GM12874 (cell line): ENCODE measurements at regions not wholly inside any gene's neighbourhood (a gene's known extent, or its start where the extent isn't known, plus 50 kb on each side); places are given as distances from the start of the nearest gene placed in this dataset.

ENCODE experiments used
- CTCF ChIP-seq: IDR thresholded peaks from 2 replicates; pipeline ENCODE4 v1.5.1; 2011; ENCODE audit warnings: low read depth, mild to moderate bottlenecking, control low read depth, low read length, moderate library complexity; ENCODE audit not compliant: insufficient read depth

DNA sequence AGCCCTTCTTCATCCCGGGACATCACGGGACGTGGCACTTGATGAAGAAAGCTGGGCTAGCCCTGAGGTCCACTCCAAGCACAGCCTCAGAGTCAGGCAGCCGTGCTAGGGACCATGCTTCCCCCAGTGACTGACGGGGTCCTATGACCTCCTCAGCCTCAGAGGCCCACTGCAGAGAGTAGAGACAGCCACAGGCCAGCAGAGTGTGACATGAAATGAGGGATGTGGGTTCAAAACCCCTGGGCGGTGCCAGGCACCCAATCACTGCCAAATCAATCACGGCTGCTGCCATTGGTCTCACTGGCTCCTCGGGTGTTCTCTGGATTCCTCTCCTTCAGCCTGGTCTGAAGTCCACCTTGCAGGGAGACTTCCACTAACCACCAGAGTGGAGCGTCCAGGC is 197.7 kb upstream of the CDH4 start:
- TF ChIP-seq CTCF, result no peak

GRCh38 chr20:61055180-61056010 is 196.7 kb upstream of the CDH4 start:
- TF ChIP-seq CTCF, result no peak

GRCh38 chr20:61056116-61056515 is 195.9 kb upstream of the CDH4 start:
- no peak for TF ChIP-seq CTCF

DNA sequence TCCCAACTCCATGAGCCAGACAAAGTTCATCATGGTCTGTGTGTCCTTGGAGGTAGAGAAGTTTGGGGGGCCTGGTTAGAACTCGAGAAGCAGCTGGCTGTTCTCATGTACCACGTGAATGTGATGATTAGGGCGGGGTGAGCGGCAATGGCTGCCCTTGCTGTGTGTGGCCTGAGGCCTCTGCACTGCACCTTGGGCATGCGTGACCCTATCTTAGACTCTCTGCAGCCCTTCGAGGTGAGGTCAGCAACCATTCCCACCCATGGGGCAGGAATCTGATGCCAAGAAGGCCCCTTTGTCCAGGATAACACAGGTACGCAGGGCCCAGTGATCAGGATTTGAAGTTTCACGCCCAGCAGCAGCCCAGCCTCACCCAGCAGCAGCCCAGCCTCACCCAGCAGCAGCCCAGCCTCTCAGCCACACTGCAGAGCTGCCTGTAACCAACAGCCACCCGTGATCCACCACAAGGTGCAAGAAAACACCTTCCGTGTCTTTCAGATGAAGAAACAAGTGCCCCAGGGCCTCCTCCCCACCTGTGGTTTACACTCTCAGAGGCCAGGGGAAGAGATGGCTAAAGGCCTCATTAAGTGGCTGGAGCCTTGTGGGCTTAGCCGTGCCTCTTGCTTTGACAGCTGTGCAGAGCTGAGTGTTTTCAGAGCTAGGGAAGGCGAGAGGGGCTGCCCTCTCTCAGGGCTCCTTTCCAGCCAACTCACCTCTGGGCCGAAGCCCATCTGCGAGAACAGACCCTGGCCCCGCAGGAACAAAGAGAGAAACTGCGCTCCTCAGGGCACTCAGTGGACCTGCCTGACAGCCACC is 195.2 kb upstream of the CDH4 start:
- TF ChIP-seq CTCF, result no peak

GRCh38 chr20:61057443-61058121 is 194.5 kb upstream of the CDH4 start:
- no peak for TF ChIP-seq CTCF

GRCh38 chr20:61061981-61062380 is 190.1 kb upstream of the CDH4 start:
- TF ChIP-seq CTCF, result no peak

DNA sequence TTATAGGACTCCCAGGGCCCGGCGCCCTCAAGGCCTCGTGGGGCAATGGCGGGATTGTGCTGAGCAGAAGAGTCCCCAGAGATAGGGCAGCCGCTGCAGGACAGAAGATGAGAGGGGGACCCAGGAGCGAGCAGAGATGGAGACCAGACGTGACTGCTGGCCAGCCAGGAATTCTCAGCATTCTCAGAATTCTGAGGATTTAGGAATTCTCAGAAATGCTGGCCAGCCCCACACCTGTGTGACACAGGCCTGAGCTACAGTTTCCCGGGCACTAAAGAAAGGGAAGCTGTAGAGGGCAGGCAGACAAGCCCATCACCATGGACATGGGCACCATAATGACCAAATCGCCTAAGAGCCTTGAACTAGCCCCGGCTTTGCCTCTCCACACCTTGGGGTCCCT is 186.2 kb upstream of the CDH4 start:
- no peak for TF ChIP-seq CTCF
